ENCODE measurements at regions not wholly inside any gene's neighbourhood (a gene's known extent, or its start where the extent isn't known, plus 50 kb on each side); places are given as distances from the start of the nearest gene placed in this dataset.

DNA sequence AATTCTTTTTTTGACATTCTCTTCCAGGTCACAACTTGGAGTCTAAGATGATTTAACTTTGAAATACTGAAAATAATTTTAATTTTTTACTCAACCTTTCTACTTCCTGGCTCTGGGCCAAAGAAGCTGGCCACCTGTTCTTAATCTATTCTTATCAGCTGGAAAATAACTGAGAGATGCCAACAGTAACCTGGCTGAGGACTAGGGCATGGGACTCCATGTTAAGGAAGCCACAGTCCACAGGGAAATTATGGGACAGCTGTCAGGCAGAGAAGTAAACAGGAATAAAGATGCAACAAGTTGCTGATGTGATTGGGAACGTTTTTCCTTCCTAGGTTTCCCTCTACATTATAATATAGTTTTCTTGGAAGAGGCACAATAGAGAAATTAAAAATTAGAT is 84.7 kb upstream of the CPNE4 start:
- TF ChIP-seq, protein P1, sequence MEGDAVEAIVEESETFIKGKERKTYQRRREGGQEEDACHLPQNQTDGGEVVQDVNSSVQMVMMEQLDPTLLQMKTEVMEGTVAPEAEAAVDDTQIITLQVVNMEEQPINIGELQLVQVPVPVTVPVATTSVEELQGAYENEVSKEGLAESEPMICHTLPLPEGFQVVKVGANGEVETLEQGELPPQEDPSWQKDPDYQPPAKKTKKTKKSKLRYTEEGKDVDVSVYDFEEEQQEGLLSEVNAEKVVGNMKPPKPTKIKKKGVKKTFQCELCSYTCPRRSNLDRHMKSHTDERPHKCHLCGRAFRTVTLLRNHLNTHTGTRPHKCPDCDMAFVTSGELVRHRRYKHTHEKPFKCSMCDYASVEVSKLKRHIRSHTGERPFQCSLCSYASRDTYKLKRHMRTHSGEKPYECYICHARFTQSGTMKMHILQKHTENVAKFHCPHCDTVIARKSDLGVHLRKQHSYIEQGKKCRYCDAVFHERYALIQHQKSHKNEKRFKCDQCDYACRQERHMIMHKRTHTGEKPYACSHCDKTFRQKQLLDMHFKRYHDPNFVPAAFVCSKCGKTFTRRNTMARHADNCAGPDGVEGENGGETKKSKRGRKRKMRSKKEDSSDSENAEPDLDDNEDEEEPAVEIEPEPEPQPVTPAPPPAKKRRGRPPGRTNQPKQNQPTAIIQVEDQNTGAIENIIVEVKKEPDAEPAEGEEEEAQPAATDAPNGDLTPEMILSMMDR (IDR thresholded peaks at IDR 0.05; ENCODE audit: borderline replicate concordance): no peak

DNA sequence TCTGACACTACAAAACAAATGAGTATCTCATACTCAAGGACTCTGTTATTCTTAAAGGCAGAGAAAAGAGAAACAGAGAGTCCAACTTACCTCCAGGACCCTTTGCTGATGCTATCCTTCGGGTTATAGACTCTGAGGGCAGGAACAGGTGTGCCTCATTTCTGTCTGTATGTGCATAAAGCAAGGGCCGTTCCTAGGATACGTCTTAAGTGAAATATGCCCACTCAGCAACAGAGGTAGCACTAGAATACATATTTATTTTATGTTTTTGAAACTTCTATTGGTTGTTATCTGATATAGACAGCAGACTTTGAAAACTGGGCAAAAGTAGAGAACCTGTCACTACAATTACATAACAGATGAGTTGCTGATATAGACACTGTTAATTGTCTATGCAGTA is 89.3 kb upstream of the CPNE4 start:
- no peaks in the 10 kb centered on the region for H3K36me3 ChIP-seq
- DNase-seq: no peak
- TF ChIP-seq, protein P1 (IDR thresholded peaks at IDR 0.05; ENCODE audit: borderline replicate concordance): no peak
- no peak overlapping the region for H3K4me3 ChIP-seq
- intact Hi-C loops (cut with micrococcal nuclease): no loop called here
- H3K4me1 ChIP-seq: no peaks in the 10 kb centered on the region
- H3K27ac ChIP-seq (replicated peaks): no peak overlapping the region
- peaks cover 6% of the 10 kb centered on the region for H3K9me3 ChIP-seq (replicated peaks)
- no peaks in the 10 kb centered on the region for H3K27me3 ChIP-seq (ENCODE audit: low read depth)

More for the DNA sequence above, 84.7 kb upstream of the CPNE4 start:
- H3K36me3 ChIP-seq: no peaks in the 10 kb centered on the region
- H3K9me3 ChIP-seq (replicated peaks): peaks cover 22% of the 10 kb centered on the region
- DNase-seq: no peak
- no peak overlapping the region for H3K4me3 ChIP-seq
- no peaks in the 10 kb centered on the region for H3K4me1 ChIP-seq
- intact Hi-C loops (cut with micrococcal nuclease): no loop called here
- H3K27ac ChIP-seq (replicated peaks): no peak overlapping the region
- no peaks in the 10 kb centered on the region for H3K27me3 ChIP-seq (ENCODE audit: low read depth)

DNA sequence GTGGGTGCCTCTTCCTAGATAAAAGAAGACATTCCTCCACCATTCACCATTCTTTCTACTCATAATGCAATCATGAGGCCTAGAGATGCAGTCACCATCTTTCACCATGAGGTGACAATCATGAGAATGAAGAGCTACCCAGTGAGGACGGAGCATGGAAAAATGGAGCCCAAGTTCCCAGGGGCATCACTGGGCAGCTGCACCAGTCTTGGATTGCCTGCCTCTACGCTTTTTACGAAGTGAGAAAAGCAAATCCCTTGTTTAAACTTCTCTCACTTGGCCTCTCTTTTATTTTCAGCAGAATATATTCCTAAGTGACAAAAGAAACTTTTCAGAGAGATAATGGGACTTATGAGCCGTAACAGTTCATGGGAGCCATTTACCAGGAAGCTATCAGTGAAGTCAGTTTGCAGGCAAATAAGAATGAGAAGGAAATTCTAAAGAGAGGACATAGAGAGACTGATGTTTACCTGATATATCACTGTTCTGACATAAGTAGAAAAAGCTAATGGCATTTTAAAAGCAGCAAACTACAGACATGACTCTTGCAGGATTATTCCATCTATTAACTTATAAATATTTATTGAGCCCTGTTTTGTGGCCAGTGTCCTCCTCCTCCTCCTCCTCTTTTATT is 90.0 kb upstream of the CPNE4 start:
- peaks cover 6% of the 10 kb centered on the region for H3K9me3 ChIP-seq (replicated peaks)
- DNase-seq: no peak
- H3K4me1 ChIP-seq: no peaks in the 10 kb centered on the region
- TF ChIP-seq, protein P1 (IDR thresholded peaks at IDR 0.05; ENCODE audit: borderline replicate concordance): no peak
- H3K27me3 ChIP-seq (ENCODE audit: low read depth): no peaks in the 10 kb centered on the region
- intact Hi-C loops (cut with micrococcal nuclease): no loop called here
- no peaks in the 10 kb centered on the region for H3K36me3 ChIP-seq
- no peak overlapping the region for H3K4me3 ChIP-seq
- no peak overlapping the region for H3K27ac ChIP-seq (replicated peaks)

DNA sequence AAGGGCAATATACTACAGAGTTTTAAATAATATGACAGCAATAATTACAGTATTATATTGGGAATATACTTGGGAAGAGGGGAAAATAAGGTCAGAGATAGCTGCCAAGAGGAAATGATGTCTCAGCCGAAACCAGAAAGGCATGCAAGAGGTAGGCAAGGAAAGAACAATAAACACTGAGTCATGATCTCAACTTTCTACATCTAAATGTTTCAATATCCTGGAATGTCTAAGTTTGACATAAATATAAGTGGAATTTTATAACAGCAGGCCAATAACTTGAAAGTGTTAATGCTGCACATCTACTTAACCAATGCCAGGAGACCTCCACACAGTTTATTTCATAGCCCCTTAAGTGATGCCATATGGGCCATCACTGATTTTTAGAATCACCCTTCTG is 99.8 kb upstream of the CPNE4 start:
- no peak overlapping the region for H3K27ac ChIP-seq (replicated peaks)
- H3K4me3 ChIP-seq: no peak overlapping the region
- no peaks in the 10 kb centered on the region for H3K9me3 ChIP-seq (replicated peaks)
- H3K27me3 ChIP-seq (ENCODE audit: low read depth): peaks cover 44% of the 10 kb centered on the region
- DNase-seq: no peak
- no peaks in the 10 kb centered on the region for H3K4me1 ChIP-seq
- TF ChIP-seq, protein P1 (IDR thresholded peaks at IDR 0.05; ENCODE audit: borderline replicate concordance): no peak
- no peaks in the 10 kb centered on the region for H3K36me3 ChIP-seq
- intact Hi-C loops (cut with micrococcal nuclease): no loop called here

DNA sequence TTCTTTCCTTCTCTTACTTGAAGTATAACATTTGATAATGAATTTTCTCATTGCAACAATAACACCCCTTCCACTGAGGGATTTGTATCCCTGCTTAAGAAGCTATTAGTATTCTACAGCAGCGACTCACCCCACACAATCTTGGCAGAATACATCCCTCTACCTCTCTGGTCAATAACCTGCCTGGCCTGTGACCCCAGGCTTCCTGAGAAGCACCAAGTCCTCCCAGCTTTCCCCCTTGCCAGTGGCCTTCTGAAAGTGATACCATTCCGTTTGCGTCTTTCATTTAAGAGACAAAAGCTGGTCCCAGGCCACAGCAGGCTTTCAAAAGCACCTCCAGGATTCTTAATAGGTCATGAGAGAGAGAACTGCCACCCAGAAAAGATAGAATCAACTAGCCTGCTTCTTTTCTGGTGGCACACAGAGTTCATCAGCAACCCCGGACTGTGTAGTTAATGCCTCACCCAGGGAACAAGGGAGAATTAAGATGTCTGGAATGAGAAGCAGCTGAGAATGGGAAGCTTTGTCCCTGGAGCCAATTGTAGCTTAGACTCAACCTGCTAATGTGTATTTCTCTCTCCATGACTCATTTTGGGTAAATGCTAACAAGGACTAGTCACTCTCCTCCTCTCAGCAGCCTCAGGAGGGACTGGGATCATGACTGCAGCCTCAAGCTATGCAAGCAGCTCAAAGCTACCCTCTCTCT is 101.0 kb upstream of the CPNE4 start:
- Histone ChIP-seq H3K27ac (replicated peaks) (no peak overlapping the region), H3K9me3 (replicated peaks) (peaks cover 2% of the 10 kb centered on the region), H3K4me1 (no peaks in the 10 kb centered on the region), H3K4me3 (no peak overlapping the region), H3K27me3 (ENCODE audit: low read depth) (peaks cover 44% of the 10 kb centered on the region), H3K36me3 (no peaks in the 10 kb centered on the region)
- TF ChIP-seq, protein P1 (IDR thresholded peaks at IDR 0.05; ENCODE audit: borderline replicate concordance): no peak
- DNase-seq: no peak
- intact Hi-C loops (cut with micrococcal nuclease): no loop called here

Measured in left ventricle myocardium inferior (tissue), 1 donor.